ENCODE measurements at regions not wholly inside any gene's neighbourhood (a gene's known extent, or its start where the extent isn't known, plus 50 kb on each side); places are given as distances from the start of the nearest gene placed in this dataset.

DNA sequence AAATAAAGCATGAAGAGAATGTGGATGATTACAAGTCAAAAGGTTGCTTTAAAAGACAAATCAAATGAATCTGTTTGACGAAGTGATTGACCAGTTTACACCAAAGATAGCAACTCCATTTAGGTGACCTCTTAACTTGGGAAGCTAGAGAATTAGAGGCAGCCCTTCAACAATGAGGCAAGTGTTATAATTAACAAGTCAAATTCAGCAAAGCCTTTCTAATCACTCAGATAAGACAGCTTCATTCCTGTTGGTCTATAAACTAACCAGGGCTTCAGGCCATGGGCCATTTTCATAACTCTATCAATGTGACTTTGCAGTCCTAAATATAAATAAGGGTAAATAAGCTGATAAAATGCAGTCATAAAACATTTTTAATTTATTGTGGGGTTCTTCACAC is 712.2 kb upstream of the SEMA6A start (continued):
- TF ChIP-seq, protein P1, sequence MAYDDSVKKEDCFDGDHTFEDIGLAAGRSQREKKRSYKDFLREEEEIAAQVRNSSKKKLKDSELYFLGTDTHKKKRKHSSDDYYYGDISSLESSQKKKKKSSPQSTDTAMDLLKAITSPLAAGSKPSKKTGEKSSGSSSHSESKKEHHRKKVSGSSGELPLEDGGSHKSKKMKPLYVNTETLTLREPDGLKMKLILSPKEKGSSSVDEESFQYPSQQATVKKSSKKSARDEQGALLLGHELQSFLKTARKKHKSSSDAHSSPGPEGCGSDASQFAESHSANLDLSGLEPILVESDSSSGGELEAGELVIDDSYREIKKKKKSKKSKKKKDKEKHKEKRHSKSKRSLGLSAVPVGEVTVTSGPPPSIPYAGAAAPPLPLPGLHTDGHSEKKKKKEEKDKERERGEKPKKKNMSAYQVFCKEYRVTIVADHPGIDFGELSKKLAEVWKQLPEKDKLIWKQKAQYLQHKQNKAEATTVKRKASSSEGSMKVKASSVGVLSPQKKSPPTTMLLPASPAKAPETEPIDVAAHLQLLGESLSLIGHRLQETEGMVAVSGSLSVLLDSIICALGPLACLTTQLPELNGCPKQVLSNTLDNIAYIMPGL (CRISPR knock-in tag; IDR thresholded peaks at IDR 0.05; ENCODE audit: borderline replicate concordance): no peak
- no peak for TF ChIP-seq KDM1A (IDR thresholded peaks at IDR 0.05; ENCODE audit: low read depth)
- TF ChIP-seq, protein P2, sequence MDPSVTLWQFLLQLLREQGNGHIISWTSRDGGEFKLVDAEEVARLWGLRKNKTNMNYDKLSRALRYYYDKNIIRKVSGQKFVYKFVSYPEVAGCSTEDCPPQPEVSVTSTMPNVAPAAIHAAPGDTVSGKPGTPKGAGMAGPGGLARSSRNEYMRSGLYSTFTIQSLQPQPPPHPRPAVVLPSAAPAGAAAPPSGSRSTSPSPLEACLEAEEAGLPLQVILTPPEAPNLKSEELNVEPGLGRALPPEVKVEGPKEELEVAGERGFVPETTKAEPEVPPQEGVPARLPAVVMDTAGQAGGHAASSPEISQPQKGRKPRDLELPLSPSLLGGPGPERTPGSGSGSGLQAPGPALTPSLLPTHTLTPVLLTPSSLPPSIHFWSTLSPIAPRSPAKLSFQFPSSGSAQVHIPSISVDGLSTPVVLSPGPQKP (IDR thresholded peaks at IDR 0.05; ENCODE audit: low read depth, low read length): no peak
- no peak for TF ChIP-seq FOXS1 (CRISPR knock-in tag; IDR thresholded peaks at IDR 0.05)

DNA sequence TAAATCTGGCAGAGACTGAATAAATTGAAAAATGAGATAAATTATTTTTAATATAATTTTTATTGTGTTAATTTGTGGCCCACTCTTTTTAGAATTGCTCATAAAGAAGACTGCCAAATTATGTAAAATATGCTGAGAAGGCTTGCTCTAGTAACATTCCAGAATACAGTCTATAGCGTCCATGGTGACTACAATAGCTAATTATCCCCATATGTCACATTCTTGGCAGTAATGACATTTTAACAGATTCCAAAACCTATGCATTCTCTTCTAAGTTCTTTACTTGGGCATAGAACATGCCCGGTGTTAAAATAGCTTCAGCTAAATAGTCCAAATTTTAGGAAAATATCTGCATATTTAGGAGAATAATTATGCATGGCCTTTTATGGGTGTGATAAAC is 697.0 kb upstream of the SEMA6A start:
- H3K9me3 ChIP-seq: no peaks in the 10 kb centered on the region
- DNase-seq (ENCODE audit: low read depth in 1 of 2, low spot score in 1 of 2): no peak
- H3K4me2 ChIP-seq: no peak overlapping the region
- CTCF ChIA-PET: no interaction called here
- no peak overlapping the region for H3K27ac ChIP-seq
- H3K4me1 ChIP-seq: no peaks in the 10 kb centered on the region
- WGBS (ENCODE audit: missing lambda C conversion rate): 19% methylated on average over 2 of the region's 2 CpGs
- POLR2A ChIA-PET: no interaction called here
- FAIRE-seq: no peak
- no peak overlapping the region for H3K4me3 ChIP-seq
- TF ChIP-seq HDAC2 (IDR thresholded peaks at IDR 0.05): no peak
- no peak for TF ChIP-seq RFX5 (IDR thresholded peaks at IDR 0.05)
- TF ChIP-seq KDM1A (IDR thresholded peaks at IDR 0.05; ENCODE audit: low read depth): no peak
- TF ChIP-seq RAD21 (conservative IDR thresholded peaks at IDR 0.05 in 1 of 2, IDR thresholded peaks at IDR 0.05 in 1 of 2): no peak
- TF ChIP-seq, protein P3, sequence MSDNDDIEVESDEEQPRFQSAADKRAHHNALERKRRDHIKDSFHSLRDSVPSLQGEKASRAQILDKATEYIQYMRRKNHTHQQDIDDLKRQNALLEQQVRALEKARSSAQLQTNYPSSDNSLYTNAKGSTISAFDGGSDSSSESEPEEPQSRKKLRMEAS (IDR thresholded peaks at IDR 0.05): no peak
- ATAC-seq: no peak

DNA sequence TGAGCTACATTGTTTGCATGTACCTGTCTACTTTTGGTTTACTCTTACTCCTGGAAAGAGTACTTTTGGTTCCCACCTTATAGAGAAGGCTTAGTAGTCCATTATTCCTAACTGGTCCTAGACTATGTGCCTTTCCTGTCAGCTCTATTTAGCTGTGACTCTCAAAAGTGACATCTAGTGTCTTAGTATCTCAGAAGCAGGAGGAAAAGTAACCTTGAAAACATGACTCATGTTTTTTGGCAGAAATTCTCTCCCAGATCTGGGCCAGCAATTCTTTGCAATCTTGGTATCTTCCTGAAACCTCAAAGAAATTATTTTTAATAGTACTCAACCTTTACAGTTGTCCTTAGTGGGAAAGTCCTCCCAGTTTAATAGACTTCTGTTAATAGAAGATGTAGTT is 691.7 kb upstream of the SEMA6A start:
- POLR2A ChIA-PET: no interaction called here

More for the DNA sequence above, 691.7 kb upstream of the SEMA6A start:
- FAIRE-seq (no peak), ATAC-seq (no peak), DNase-seq (ENCODE audit: low read depth in 1 of 2, low spot score in 1 of 2) (no peak)
- Histone ChIP-seq H3K4me1 (no peaks in the 10 kb centered on the region), H3K4me2 (no peak overlapping the region), H3K4me3 (no peak overlapping the region), H3K9me3 (no peaks in the 10 kb centered on the region), H3K27ac (no peak overlapping the region)
- TF ChIP-seq, protein P1 (CRISPR knock-in tag; IDR thresholded peaks at IDR 0.05; ENCODE audit: borderline replicate concordance): no peak
- TF ChIP-seq, protein P4, sequence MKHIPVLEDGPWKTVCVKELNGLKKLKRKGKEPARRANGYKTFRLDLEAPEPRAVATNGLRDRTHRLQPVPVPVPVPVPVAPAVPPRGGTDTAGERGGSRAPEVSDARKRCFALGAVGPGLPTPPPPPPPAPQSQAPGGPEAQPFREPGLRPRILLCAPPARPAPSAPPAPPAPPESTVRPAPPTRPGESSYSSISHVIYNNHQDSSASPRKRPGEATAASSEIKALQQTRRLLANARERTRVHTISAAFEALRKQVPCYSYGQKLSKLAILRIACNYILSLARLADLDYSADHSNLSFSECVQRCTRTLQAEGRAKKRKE (CRISPR knock-in tag; IDR thresholded peaks at IDR 0.05; ENCODE audit: low read depth): no peak
- TF ChIP-seq FOSL2 (IDR thresholded peaks at IDR 0.05): no peak
- TF ChIP-seq FOSL2 (CRISPR knock-in tag; IDR thresholded peaks at IDR 0.05): no peak
- no peak for TF ChIP-seq RCOR1 (IDR thresholded peaks at IDR 0.05; ENCODE audit: low read depth, low read length)
- TF ChIP-seq, protein P5, sequence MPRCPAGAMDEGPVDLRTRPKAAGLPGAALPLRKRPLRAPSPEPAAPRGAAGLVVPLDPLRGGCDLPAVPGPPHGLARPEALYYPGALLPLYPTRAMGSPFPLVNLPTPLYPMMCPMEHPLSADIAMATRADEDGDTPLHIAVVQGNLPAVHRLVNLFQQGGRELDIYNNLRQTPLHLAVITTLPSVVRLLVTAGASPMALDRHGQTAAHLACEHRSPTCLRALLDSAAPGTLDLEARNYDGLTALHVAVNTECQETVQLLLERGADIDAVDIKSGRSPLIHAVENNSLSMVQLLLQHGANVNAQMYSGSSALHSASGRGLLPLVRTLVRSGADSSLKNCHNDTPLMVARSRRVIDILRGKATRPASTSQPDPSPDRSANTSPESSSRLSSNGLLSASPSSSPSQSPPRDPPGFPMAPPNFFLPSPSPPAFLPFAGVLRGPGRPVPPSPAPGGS (IDR thresholded peaks at IDR 0.05): no peak
- no peak for TF ChIP-seq CBX2 (IDR thresholded peaks at IDR 0.05; ENCODE audit: borderline replicate concordance, low read depth)
- no peak for TF ChIP-seq POLR2AphosphoS2 (conservative IDR thresholded peaks at IDR 0.05; ENCODE audit: low read length)
- no peak for TF ChIP-seq RARB (CRISPR knock-in tag; IDR thresholded peaks at IDR 0.05)
- TF ChIP-seq KDM1A (IDR thresholded peaks at IDR 0.05; ENCODE audit: low read depth): no peak
- TF ChIP-seq ZNF302 (CRISPR knock-in tag; IDR thresholded peaks at IDR 0.05): no peak
- no peak for TF ChIP-seq SMC3 (IDR thresholded peaks at IDR 0.05)
- no peak for TF ChIP-seq PHF8 (IDR thresholded peaks at IDR 0.05; ENCODE audit: borderline replicate concordance, low read depth)
- TF ChIP-seq FOXS1 (CRISPR knock-in tag; IDR thresholded peaks at IDR 0.05): no peak
- TF ChIP-seq JUN (IDR thresholded peaks at IDR 0.05): no peak
- TF ChIP-seq EP300 (IDR thresholded peaks at IDR 0.05): no peak
- TF ChIP-seq, protein P6, sequence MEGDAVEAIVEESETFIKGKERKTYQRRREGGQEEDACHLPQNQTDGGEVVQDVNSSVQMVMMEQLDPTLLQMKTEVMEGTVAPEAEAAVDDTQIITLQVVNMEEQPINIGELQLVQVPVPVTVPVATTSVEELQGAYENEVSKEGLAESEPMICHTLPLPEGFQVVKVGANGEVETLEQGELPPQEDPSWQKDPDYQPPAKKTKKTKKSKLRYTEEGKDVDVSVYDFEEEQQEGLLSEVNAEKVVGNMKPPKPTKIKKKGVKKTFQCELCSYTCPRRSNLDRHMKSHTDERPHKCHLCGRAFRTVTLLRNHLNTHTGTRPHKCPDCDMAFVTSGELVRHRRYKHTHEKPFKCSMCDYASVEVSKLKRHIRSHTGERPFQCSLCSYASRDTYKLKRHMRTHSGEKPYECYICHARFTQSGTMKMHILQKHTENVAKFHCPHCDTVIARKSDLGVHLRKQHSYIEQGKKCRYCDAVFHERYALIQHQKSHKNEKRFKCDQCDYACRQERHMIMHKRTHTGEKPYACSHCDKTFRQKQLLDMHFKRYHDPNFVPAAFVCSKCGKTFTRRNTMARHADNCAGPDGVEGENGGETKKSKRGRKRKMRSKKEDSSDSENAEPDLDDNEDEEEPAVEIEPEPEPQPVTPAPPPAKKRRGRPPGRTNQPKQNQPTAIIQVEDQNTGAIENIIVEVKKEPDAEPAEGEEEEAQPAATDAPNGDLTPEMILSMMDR (IDR thresholded peaks at IDR 0.05): no peak
- no peak for TF ChIP-seq JUNB (IDR thresholded peaks at IDR 0.05)
- TF ChIP-seq ZFP36 (IDR thresholded peaks at IDR 0.05; ENCODE audit: borderline replicate concordance, partially characterized antibody): no peak
- CTCF ChIA-PET: no interaction called here
